ENCODE measurements at regions not wholly inside any gene's neighbourhood (a gene's known extent, or its start where the extent isn't known, plus 50 kb on each side); places are given as distances from the start of the nearest gene placed in this dataset.

- DNase-seq (ENCODE audit: low read depth): no peak
- TF ChIP-seq CTCF (IDR thresholded peaks at IDR 0.05; ENCODE audit: insufficient read depth, low read length, poor library complexity, severe bottlenecking): no peak
Measured at GRCh38 chr15:36106640-36107335, 472.6 kb upstream of the CDIN1 start.

GRCh38 chr15:36108541-36108940 is 470.9 kb upstream of the CDIN1 start:
- Histone ChIP-seq H3K4me3 (ENCODE audit: low read depth, low read length) (no peak overlapping the region), H3K27me3 (ENCODE audit: control insufficient read depth, insufficient read depth, low read length) (no peaks in the 10 kb centered on the region), H3K36me3 (ENCODE audit: control insufficient read depth, insufficient read depth, low read length) (no peaks in the 10 kb centered on the region)
- no peak for TF ChIP-seq CTCF (IDR thresholded peaks at IDR 0.05; ENCODE audit: insufficient read depth, low read length, poor library complexity, severe bottlenecking)
- DNase-seq (ENCODE audit: low read depth): no peak

More at GRCh38 chr15:36106640-36107335, 472.6 kb upstream of the CDIN1 start:
- H3K36me3 ChIP-seq (ENCODE audit: control insufficient read depth, insufficient read depth, low read length): no peaks in the 10 kb centered on the region
- H3K27me3 ChIP-seq (ENCODE audit: control insufficient read depth, insufficient read depth, low read length): no peaks in the 10 kb centered on the region
- no peak overlapping the region for H3K4me3 ChIP-seq (ENCODE audit: low read depth, low read length)

GRCh38 chr15:36109943-36110658 is 469.3 kb upstream of the CDIN1 start:
- Histone ChIP-seq H3K36me3 (ENCODE audit: control insufficient read depth, insufficient read depth, low read length) (no peaks in the 10 kb centered on the region), H3K4me3 (ENCODE audit: low read depth, low read length) (no peak overlapping the region), H3K27me3 (ENCODE audit: control insufficient read depth, insufficient read depth, low read length) (no peaks in the 10 kb centered on the region)
- no peak for DNase-seq (ENCODE audit: low read depth)
- no peak for TF ChIP-seq CTCF (IDR thresholded peaks at IDR 0.05; ENCODE audit: insufficient read depth, low read length, poor library complexity, severe bottlenecking)

- H3K36me3 ChIP-seq (ENCODE audit: control insufficient read depth, insufficient read depth, low read length): no peaks in the 10 kb centered on the region
- no peaks in the 10 kb centered on the region for H3K27me3 ChIP-seq (ENCODE audit: control insufficient read depth, insufficient read depth, low read length)
- no peak for DNase-seq (ENCODE audit: low read depth)
- H3K4me3 ChIP-seq (ENCODE audit: low read depth, low read length): no peak overlapping the region
- no peak for TF ChIP-seq CTCF (IDR thresholded peaks at IDR 0.05; ENCODE audit: insufficient read depth, low read length, poor library complexity, severe bottlenecking)
Measured at GRCh38 chr15:36110659-36110993, 468.8 kb upstream of the CDIN1 start.

GRCh38 chr15:36117296-36117787 is 462.1 kb upstream of the CDIN1 start:
- Histone ChIP-seq H3K4me3 (ENCODE audit: low read depth, low read length) (no peak overlapping the region), H3K27me3 (ENCODE audit: control insufficient read depth, insufficient read depth, low read length) (no peaks in the 10 kb centered on the region), H3K36me3 (ENCODE audit: control insufficient read depth, insufficient read depth, low read length) (no peaks in the 10 kb centered on the region)
- no peak for TF ChIP-seq CTCF (IDR thresholded peaks at IDR 0.05; ENCODE audit: insufficient read depth, low read length, poor library complexity, severe bottlenecking)
- no peak for DNase-seq (ENCODE audit: low read depth)
